Endothelial cell of umbilical vein (primary cell): ENCODE measurements at regions not wholly inside any gene's neighbourhood (a gene's known extent, or its start where the extent isn't known, plus 50 kb on each side); places are given as distances from the start of the nearest gene placed in this dataset.

Experiments used
- BruUV-seq: library from RNA; stranded (reverse); fragments of 400-500 nt; replicated peaks from 2 replicates; lab custom pipeline; 2021; lab: Mats Ljungman, UMichigan
- CTCF ChIA-PET: fragments of 300-600, 350-600 bp; sonication (Branson Sonifier 250); formaldehyde crosslinking; loops from one replicate; lab custom pipeline; 2021; ENCODE audit warnings: antibody characterized with exemption, inconsistent platforms; lab: Charles Lee
- POLR2A ChIA-PET: fragments of 300-600, 350-600 bp; sonication (Branson Sonifier 250); formaldehyde crosslinking; loops from one replicate; lab custom pipeline; 2021; ENCODE audit warnings: antibody characterized with exemption, inconsistent platforms; lab: Charles Lee
- DNase-seq: peaks from one replicate; pipeline ENCODE4 v3.0.0-alpha.2; 2011; ENCODE audit warnings: low read depth, low spot score
- FAIRE-seq: peaks from 2 replicates; lab custom pipeline; 2011; peaks lifted over from hg19 to GRCh38; lab: Jason Lieb, UNC
- H2AFZ ChIP-seq: 2 replicates; pipeline ENCODE4 v1.6.0; 2012; ENCODE audit warnings: low read depth, low read length, control low read depth, inconsistent platforms
- H3K27ac ChIP-seq: 2 replicates; pipeline ENCODE4 v1.5.1; 2011; ENCODE audit warnings: low read depth, mild to moderate bottlenecking, control low read depth, low read length, moderate library complexity; ENCODE audit not compliant: insufficient read depth
- H3K27me3 ChIP-seq, 2 experiments: 2 replicates each; pipeline versions ENCODE4 v1.6.0 to v1.6.1; 2011; ENCODE audit warnings: low read length in 2 of 2, mixed read lengths in 1 of 2; ENCODE audit not compliant: control insufficient read depth in 2 of 2, insufficient read depth in 2 of 2
- H3K36me3 ChIP-seq, 2 experiments: 2 replicates in 1 of 2; 3 replicates in 1 of 2; pipeline ENCODE4 v1.5.1; 2011; ENCODE audit warnings: low read length in 2 of 2, mild to moderate bottlenecking in 1 of 2, moderate library complexity in 1 of 2; ENCODE audit not compliant: control insufficient read depth in 2 of 2, insufficient read depth in 2 of 2; ENCODE audit errors: extremely low read depth in 1 of 2
- H3K4me1 ChIP-seq: 3 replicates; pipeline ENCODE4 v1.5.1; 2011; ENCODE audit warnings: mild to moderate bottlenecking, low read length; ENCODE audit not compliant: control insufficient read depth, insufficient read depth; ENCODE audit errors: extremely low read depth
- H3K4me2 ChIP-seq: 2 replicates; pipeline ENCODE4 v1.6.1; 2011; ENCODE audit warnings: low read length, control low read depth, mixed read lengths; ENCODE audit not compliant: insufficient read depth
- H3K4me3 ChIP-seq, 3 experiments: fragments of 200-600 bp in 1 of 3; sonication (generic), shearing (Covaris generic) in 1 of 3; replicated peaks in 1 of 3; 2 replicates each; pipeline ENCODE4 v1.5.1; 2011 to 2016; ENCODE audit warnings: control low read depth in 3 of 3, low read length in 3 of 3, mild to moderate bottlenecking in 2 of 3, inconsistent platforms in 1 of 3, low read depth in 1 of 3, moderate library complexity in 1 of 3; ENCODE audit not compliant: insufficient read depth in 1 of 3
- H3K79me2 ChIP-seq: 2 replicates; pipeline ENCODE4 v1.6.0; 2012; ENCODE audit warnings: low read length, inconsistent platforms; ENCODE audit not compliant: control insufficient read depth, insufficient read depth
- H3K9ac ChIP-seq: replicated peaks from 2 replicates; pipeline ENCODE3; 2011; ENCODE audit warnings: low read length, control low read depth; ENCODE audit not compliant: insufficient read depth; ENCODE audit errors: extremely low read depth
- H3K9me1 ChIP-seq: replicated peaks from 3 replicates; pipeline ENCODE4 v1.6.0; 2011; ENCODE audit warnings: mild to moderate bottlenecking, low read length; ENCODE audit not compliant: control insufficient read depth, insufficient read depth; ENCODE audit errors: extremely low read depth
- H3K9me3 ChIP-seq: replicated peaks from 2 replicates; pipeline ENCODE4 v1.5.1; 2012; ENCODE audit warnings: low read length, inconsistent platforms; ENCODE audit not compliant: control insufficient read depth, insufficient read depth
- H4K20me1 ChIP-seq: replicated peaks from 2 replicates; pipeline ENCODE3; 2011; ENCODE audit warnings: mild to moderate bottlenecking, low read length; ENCODE audit not compliant: control insufficient read depth, insufficient read depth; ENCODE audit errors: extremely low read depth
- CTCF ChIP-seq, 2 donors: IDR thresholded peaks; 1 replicate in 1 of 2; 2 replicates in 1 of 2; pipeline ENCODE4 v1.5.1; 2011; ENCODE audit warnings: low read length in 2 of 2, mild to moderate bottlenecking in 2 of 2, moderate library complexity in 2 of 2, control low read depth in 1 of 2, inconsistent platforms in 1 of 2, low read depth in 1 of 2; ENCODE audit not compliant: insufficient read depth in 1 of 2; ENCODE audit errors: extremely low read depth in 1 of 2
- EZH2 ChIP-seq: IDR thresholded peaks from 2 replicates; pipeline ENCODE4 v1.6.1; 2012; ENCODE audit warnings: borderline replicate concordance, low read depth, mild to moderate bottlenecking, moderate library complexity, low read length, inconsistent platforms; ENCODE audit not compliant: severe bottlenecking
- FOS ChIP-seq: IDR thresholded peaks from 2 replicates; pipeline ENCODE4 v1.6.1; 2011; ENCODE audit warnings: mild to moderate bottlenecking, low read length, moderate library complexity, borderline replicate concordance; ENCODE audit not compliant: insufficient read depth
- GATA2 ChIP-seq: IDR thresholded peaks from 2 replicates; pipeline ENCODE4 v1.7.0; 2011; ENCODE audit warnings: low read depth, mild to moderate bottlenecking, moderate library complexity, mixed read lengths, low read length; ENCODE audit not compliant: insufficient read length, insufficient read depth
- JUN ChIP-seq: IDR thresholded peaks from 2 replicates; pipeline ENCODE4 v1.6.1; 2011; ENCODE audit warnings: borderline replicate concordance, low read depth; ENCODE audit not compliant: insufficient read length, insufficient read depth
- MAX ChIP-seq: IDR thresholded peaks from 2 replicates; pipeline ENCODE4 v1.6.1; 2011; ENCODE audit not compliant: insufficient read depth, insufficient read length
- MYC ChIP-seq: IDR thresholded peaks from one replicate; pipeline ENCODE4 v1.6.1; 2011; ENCODE audit warnings: mild to moderate bottlenecking, low read depth, low read length
- POLR2A ChIP-seq: IDR thresholded peaks from 2 replicates; pipeline ENCODE4 v1.6.1; 2012; ENCODE audit warnings: low read depth, mild to moderate bottlenecking, control low read depth, low read length
- POLR2AphosphoS5 ChIP-seq: IDR thresholded peaks from 2 replicates; pipeline ENCODE4 v1.6.1; 2012; ENCODE audit warnings: low read depth, mild to moderate bottlenecking, control low read depth, low read length, moderate library complexity; ENCODE audit not compliant: insufficient read depth
- dilution Hi-C: fragments of 300-500 bp; cut with MboI; formaldehyde crosslinking; loops from one replicate; pipeline ENCODE4 v1.15.0; 2019; ENCODE audit warnings: low sequenced_read_pairs; ENCODE audit not compliant: extremely low pct_ligation_motif_present
- intact Hi-C: fragments of 100-400 bp; cut with micrococcal nuclease; formaldehyde crosslinking; loops from one replicate; pipeline ENCODE4 v1.10.0; 2022

- dilution Hi-C loops = no loop called here
- ChIA-PET POLR2A (no interaction called here), CTCF (no interaction called here)
Measured at GRCh38 chr2:145283131-145283530, 763.2 kb upstream of the ZEB2 start.

More at GRCh38 chr2:145283131-145283530, 763.2 kb upstream of the ZEB2 start:
- no peaks in the 10 kb centered on the region for H3K79me2 ChIP-seq
- no peaks in the 10 kb centered on the region for H3K9me1 ChIP-seq
- no TSS peak for BruUV-seq
- no peaks in the 10 kb centered on the region for H3K36me3 ChIP-seq
- no peak for DNase-seq
- no peaks in the 10 kb centered on the region for H4K20me1 ChIP-seq
- H3K9me3 ChIP-seq = no peaks in the 10 kb centered on the region
- H3K27ac ChIP-seq = no peak overlapping the region
- FAIRE-seq = peak; percentile 18
- no peak overlapping the region for H2AFZ ChIP-seq
- H3K4me2 ChIP-seq = no peak overlapping the region
- intact Hi-C loops = no loop called here
- H3K4me1 ChIP-seq = no peaks in the 10 kb centered on the region
- no peak overlapping the region for H3K9ac ChIP-seq
- TF ChIP-seq POLR2AphosphoS5 (no peak), FOS (no peak), CTCF (IDR thresholded peaks at IDR 0.05; ENCODE audit: extremely low read depth in 1 of 2, insufficient read depth in 1 of 2, low read depth in 1 of 2, low read length in 2 of 2) (no peak), EZH2 (no peak), MAX (no peak), JUN (no peak), MYC (no peak), POLR2A (no peak), GATA2 (no peak)
- no peaks in the 10 kb centered on the region for H3K27me3 ChIP-seq
- no peak overlapping the region for H3K4me3 ChIP-seq
